Type B pancreatic cell (in vitro differentiated cells): ENCODE measurements at regions not wholly inside any gene's neighbourhood (a gene's known extent, or its start where the extent isn't known, plus 50 kb on each side); places are given as distances from the start of the nearest gene placed in this dataset.

Source experiments
- DNase-seq: peaks from one replicate; pipeline ENCODE4 v3.0.0; 2021; ENCODE audit warnings: mixed read lengths; ENCODE audit not compliant: unreplicated experiment; ENCODE audit errors: extremely low spot score
- H3K27ac Mint-ChIP-seq: 2 replicates; pipeline ENCODE4 v1.8.0; 2021; ENCODE audit warnings: mild to moderate bottlenecking, mixed read lengths
- H3K27me3 Mint-ChIP-seq: 2 replicates; pipeline ENCODE4 v1.8.0; 2021; ENCODE audit warnings: mixed read lengths
- H3K36me3 Mint-ChIP-seq: 2 replicates; pipeline ENCODE4 v1.8.0; 2021; ENCODE audit warnings: mixed read lengths
- H3K4me1 Mint-ChIP-seq: one replicate; pipeline ENCODE4 v1.8.0; 2021; ENCODE audit warnings: mixed read lengths; ENCODE audit not compliant: unreplicated experiment
- H3K4me3 Mint-ChIP-seq: 2 replicates; pipeline ENCODE4 v1.8.0; 2021; ENCODE audit warnings: mild to moderate bottlenecking, mixed read lengths
- H3K9me3 Mint-ChIP-seq: 2 replicates; pipeline ENCODE4 v1.8.0; 2021; ENCODE audit warnings: mixed read lengths
- TF ChIP-seq, protein P1 (sequence below): fragments of 200-600 bp; sonication (generic); conservative IDR thresholded peaks from 2 replicates; pipeline ENCODE4 v1.5.0; 2021; ENCODE audit warnings: antibody characterized with exemption, mild to moderate bottlenecking

DNA sequence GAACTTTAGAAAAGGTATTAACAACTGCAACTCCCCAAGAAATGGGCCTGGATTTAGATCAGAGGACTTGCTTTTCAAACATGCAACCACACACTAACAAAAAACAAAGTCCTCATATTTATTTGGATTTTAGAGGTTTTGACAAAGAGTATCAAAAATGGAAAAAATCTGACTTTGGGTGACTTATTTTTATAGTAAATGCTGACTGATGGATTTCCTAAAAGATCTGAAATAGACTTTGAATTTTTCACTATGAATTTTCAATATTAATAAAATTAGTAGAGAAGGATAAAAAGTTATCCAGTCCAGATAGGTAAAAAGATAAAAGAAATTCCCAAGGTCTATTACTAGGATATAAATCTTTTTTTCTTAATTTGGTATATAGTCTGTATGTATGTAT, 253.5 kb downstream of the KCNJ2 start:
- H3K36me3 Mint-ChIP-seq = no peaks in the 10 kb centered on the region
- no peaks in the 10 kb centered on the region for H3K9me3 Mint-ChIP-seq
- no peak overlapping the region for H3K4me3 Mint-ChIP-seq
- TF ChIP-seq, protein P1, sequence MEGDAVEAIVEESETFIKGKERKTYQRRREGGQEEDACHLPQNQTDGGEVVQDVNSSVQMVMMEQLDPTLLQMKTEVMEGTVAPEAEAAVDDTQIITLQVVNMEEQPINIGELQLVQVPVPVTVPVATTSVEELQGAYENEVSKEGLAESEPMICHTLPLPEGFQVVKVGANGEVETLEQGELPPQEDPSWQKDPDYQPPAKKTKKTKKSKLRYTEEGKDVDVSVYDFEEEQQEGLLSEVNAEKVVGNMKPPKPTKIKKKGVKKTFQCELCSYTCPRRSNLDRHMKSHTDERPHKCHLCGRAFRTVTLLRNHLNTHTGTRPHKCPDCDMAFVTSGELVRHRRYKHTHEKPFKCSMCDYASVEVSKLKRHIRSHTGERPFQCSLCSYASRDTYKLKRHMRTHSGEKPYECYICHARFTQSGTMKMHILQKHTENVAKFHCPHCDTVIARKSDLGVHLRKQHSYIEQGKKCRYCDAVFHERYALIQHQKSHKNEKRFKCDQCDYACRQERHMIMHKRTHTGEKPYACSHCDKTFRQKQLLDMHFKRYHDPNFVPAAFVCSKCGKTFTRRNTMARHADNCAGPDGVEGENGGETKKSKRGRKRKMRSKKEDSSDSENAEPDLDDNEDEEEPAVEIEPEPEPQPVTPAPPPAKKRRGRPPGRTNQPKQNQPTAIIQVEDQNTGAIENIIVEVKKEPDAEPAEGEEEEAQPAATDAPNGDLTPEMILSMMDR = no peak
- DNase-seq = no peak
- H3K27me3 Mint-ChIP-seq = no peaks in the 10 kb centered on the region
- H3K4me1 Mint-ChIP-seq = no peaks in the 10 kb centered on the region
- no peak overlapping the region for H3K27ac Mint-ChIP-seq

DNA sequence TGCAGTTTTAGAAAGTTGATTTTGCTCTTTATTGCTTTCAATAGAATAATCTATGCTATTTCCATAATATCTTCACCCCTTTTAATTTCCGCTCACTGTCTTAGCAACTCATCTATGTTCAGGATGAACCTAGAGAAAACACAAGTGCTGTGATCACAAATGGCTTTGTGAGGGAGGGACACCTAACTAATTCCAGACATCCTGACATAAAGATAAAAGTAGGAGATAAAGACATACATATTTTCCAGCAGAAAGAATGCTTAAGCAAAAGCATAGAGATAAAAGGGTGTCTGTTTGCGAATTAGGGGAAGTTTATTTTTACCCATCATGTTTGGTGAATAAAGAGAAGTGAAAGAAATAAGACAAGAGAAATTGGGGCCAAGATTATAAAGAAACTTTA, 254.2 kb downstream of the KCNJ2 start:
- no peak for DNase-seq
- Mint-ChIP-seq H3K27me3 (no peaks in the 10 kb centered on the region), H3K4me1 (no peaks in the 10 kb centered on the region), H3K4me3 (no peak overlapping the region), H3K36me3 (no peaks in the 10 kb centered on the region), H3K27ac (no peak overlapping the region), H3K9me3 (no peaks in the 10 kb centered on the region)
- TF ChIP-seq, protein P1 = no peak

DNA sequence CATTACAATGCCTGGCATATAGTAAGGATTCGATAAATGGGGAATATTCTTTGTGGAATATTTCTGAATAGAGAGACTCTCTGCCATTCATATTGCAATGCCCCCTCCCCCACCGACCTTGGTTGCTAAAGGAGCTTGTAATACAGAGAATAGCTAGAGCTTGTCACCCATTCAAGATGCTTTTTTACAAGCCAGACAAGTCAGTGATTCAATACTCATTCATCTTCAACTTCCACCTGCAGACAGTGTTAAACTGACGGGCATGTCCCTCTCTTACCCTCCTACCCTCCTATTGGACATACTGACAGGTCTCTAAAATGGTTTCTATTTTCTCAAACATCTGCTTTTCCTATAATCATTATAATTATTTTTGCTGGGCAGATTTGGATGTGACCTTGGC, 257.4 kb downstream of the KCNJ2 start:
- no peaks in the 10 kb centered on the region for H3K36me3 Mint-ChIP-seq
- no peak for DNase-seq

DNA sequence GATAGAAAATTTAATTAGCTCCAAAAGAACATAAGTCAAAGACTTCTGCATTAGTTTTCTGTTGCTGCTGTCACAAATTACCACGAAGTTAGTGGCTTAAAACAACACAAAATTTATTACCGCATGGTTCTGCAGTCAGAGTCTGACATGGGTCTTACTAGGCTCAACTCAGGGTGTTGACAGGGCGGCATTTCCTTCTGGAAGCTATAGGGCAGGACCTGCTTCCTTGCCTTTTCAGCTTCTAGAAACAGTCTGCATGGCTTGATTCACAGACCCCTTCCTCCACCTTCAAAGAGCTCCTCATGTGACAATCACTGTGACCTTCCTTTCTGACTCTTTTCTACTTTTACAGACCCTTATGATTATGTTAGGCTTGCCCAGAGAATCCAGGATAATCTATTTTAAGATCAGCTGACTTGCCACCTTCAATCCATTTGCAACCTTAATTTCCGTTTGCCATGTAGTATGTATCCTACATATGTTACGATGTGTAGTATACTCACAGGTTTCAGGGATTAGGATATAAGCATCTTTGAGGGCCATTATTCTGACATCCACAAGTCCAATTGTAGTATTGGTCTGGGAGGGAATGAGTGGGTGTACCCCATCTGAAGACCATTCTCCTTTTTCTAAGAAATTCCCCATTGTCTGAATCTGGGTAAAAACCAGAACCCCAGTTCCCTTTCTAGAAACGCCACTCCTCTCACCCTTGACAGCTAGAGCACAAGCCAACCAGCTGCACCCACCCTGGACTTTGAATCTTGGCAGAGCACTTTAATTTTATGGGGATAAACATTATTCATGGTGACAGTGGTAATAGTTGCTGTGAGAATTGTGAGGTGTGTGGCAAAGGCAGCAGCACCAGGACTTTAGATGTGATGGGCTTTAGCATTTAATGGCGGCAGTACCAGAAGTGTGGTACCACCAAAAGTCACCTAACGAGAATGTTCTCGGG, 265.5 kb downstream of the KCNJ2 start:
- peaks cover 4% of the 10 kb centered on the region for H3K9me3 Mint-ChIP-seq
- no peaks in the 10 kb centered on the region for H3K36me3 Mint-ChIP-seq
- TF ChIP-seq, protein P1 = no peak

More for the DNA sequence above, 257.4 kb downstream of the KCNJ2 start:
- H3K27ac Mint-ChIP-seq = no peak overlapping the region
- TF ChIP-seq, protein P1 = no peak
- H3K4me3 Mint-ChIP-seq = no peak overlapping the region
- H3K9me3 Mint-ChIP-seq = no peaks in the 10 kb centered on the region
- H3K4me1 Mint-ChIP-seq = no peaks in the 10 kb centered on the region
- H3K27me3 Mint-ChIP-seq = no peaks in the 10 kb centered on the region

DNA sequence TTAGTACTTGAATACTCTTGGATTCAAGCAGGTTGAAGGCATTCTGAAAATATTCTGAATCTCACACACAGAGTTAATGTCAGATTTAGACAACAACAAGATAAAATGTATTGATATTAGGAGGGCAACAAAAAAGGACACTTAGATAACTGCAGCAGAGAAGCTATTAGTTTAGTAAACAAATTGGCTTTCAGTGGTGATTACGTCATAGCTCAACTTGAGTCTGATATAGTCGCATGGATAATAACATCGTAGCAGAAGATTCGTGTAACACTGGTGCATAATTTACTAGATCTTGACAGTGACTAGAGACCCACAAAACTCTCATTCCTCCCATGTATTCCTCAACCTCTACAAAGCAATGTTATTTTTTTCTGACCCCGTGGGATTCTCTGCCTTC, 268.3 kb downstream of the KCNJ2 start:
- no peaks in the 10 kb centered on the region for H3K4me1 Mint-ChIP-seq

More for the DNA sequence above, 265.5 kb downstream of the KCNJ2 start:
- no peaks in the 10 kb centered on the region for H3K4me1 Mint-ChIP-seq
- H3K4me3 Mint-ChIP-seq = no peak overlapping the region
- no peak overlapping the region for H3K27ac Mint-ChIP-seq
- DNase-seq = no peak
- no peaks in the 10 kb centered on the region for H3K27me3 Mint-ChIP-seq

More for the DNA sequence above, 268.3 kb downstream of the KCNJ2 start:
- no peak overlapping the region for H3K27ac Mint-ChIP-seq
- TF ChIP-seq, protein P1 = no peak
- no peak overlapping the region for H3K4me3 Mint-ChIP-seq
- H3K9me3 Mint-ChIP-seq = peaks cover 4% of the 10 kb centered on the region
- DNase-seq = no peak
- no peaks in the 10 kb centered on the region for H3K36me3 Mint-ChIP-seq
- no peaks in the 10 kb centered on the region for H3K27me3 Mint-ChIP-seq
